ENCODE measurements at regions not wholly inside any gene's neighbourhood (a gene's known extent, or its start where the extent isn't known, plus 50 kb on each side); places are given as distances from the start of the nearest gene placed in this dataset.
"Not testable (repeated sequence)": the region's sequence is repeated elsewhere in the genome, so short reads cannot be mapped to it uniquely, and the experiment has no call there.

- H3K9me3 Mint-ChIP-seq: peaks cover 5 to 36% (median 10%) of the 10 kb centered on the region in 5 donors
- Histone ChIP-seq H3K27ac (ENCODE audit: low read depth, low read length) (no peak overlapping the region), H3K9me3 (ENCODE audit: low read length) (no peaks in the 10 kb centered on the region), H3K27me3 (ENCODE audit: insufficient read depth, low read length, poor library complexity, severe bottlenecking) (no peaks in the 10 kb centered on the region), H3K36me3 (ENCODE audit: insufficient read depth, low read length) (no peaks in the 10 kb centered on the region), H3K4me3 (ENCODE audit: low read length) (no peak overlapping the region), H3K4me1 (ENCODE audit: insufficient read depth, low read length) (no peaks in the 10 kb centered on the region)
- DNase-seq: no peak
- H3K4me1 Mint-ChIP-seq: no peaks in the 10 kb centered on the region
- H3K27ac Mint-ChIP-seq: no peak overlapping the region
- H3K27me3 Mint-ChIP-seq: no peaks in the 10 kb centered on the region
- ChIA-PET POLR2A (no interaction called here), CTCF (no interaction called here)
- H3K4me3 Mint-ChIP-seq: no peak overlapping the region
- no peaks in the 10 kb centered on the region for H3K36me3 Mint-ChIP-seq
Measured at GRCh38 chr20:55097621-55098020, 622.2 kb downstream of the DOK5 start.

- Histone ChIP-seq H3K27me3 (ENCODE audit: insufficient read depth, low read length, poor library complexity, severe bottlenecking) (no peaks in the 10 kb centered on the region), H3K4me3 (ENCODE audit: low read length) (no peak overlapping the region), H3K36me3 (ENCODE audit: insufficient read depth, low read length) (no peaks in the 10 kb centered on the region), H3K27ac (ENCODE audit: low read depth, low read length) (no peak overlapping the region), H3K9me3 (ENCODE audit: low read length) (no peaks in the 10 kb centered on the region), H3K4me1 (ENCODE audit: insufficient read depth, low read length) (no peaks in the 10 kb centered on the region)
- Mint-ChIP-seq H3K27ac (no peak overlapping the region), H3K4me3 (no peak overlapping the region), H3K27me3 (no peaks in the 10 kb centered on the region), H3K4me1 (no peaks in the 10 kb centered on the region), H3K36me3 (no peaks in the 10 kb centered on the region), H3K9me3 (peaks cover 3 to 26% (median 10%) of the 10 kb centered on the region in 5 donors)
- no peak for DNase-seq
- ChIA-PET POLR2A (no interaction called here), CTCF (no interaction called here)
Measured at GRCh38 chr20:55095745-55096400, 620.5 kb downstream of the DOK5 start.

GRCh38 chr20:55094353-55094861, 619.0 kb downstream of the DOK5 start:
- Mint-ChIP-seq H3K9me3 (peaks cover 3 to 27% (median 10%) of the 10 kb centered on the region in 5 donors), H3K4me3 (no peak overlapping the region), H3K4me1 (no peaks in the 10 kb centered on the region), H3K27ac (peak overlapping the region in 1 of 8 donors; percentile 69), H3K27me3 (no peaks in the 10 kb centered on the region), H3K36me3 (no peaks in the 10 kb centered on the region)
- Histone ChIP-seq H3K36me3 (ENCODE audit: insufficient read depth, low read length) (no peaks in the 10 kb centered on the region), H3K9me3 (ENCODE audit: low read length) (no peaks in the 10 kb centered on the region), H3K4me1 (ENCODE audit: insufficient read depth, low read length) (no peaks in the 10 kb centered on the region), H3K4me3 (ENCODE audit: low read length) (no peak overlapping the region), H3K27ac (ENCODE audit: low read depth, low read length) (no peak overlapping the region), H3K27me3 (ENCODE audit: insufficient read depth, low read length, poor library complexity, severe bottlenecking) (no peaks in the 10 kb centered on the region)
- ChIA-PET POLR2A (no interaction called here), CTCF (no interaction called here)
- no peak for DNase-seq

GRCh38 chr20:55090286-55090685, 614.9 kb downstream of the DOK5 start:
- no peaks in the 10 kb centered on the region for H3K27me3 Mint-ChIP-seq
- CTCF ChIA-PET: no interaction called here

GRCh38 chr20:55086421-55086820, 611.0 kb downstream of the DOK5 start:
- no peaks in the 10 kb centered on the region for H3K4me1 Mint-ChIP-seq
- H3K4me3 Mint-ChIP-seq: no peak overlapping the region
- DNase-seq: no peak
- ChIA-PET CTCF (no interaction called here), POLR2A (no interaction called here)
- Histone ChIP-seq H3K9me3 (ENCODE audit: low read length) (no peaks in the 10 kb centered on the region), H3K27me3 (ENCODE audit: insufficient read depth, low read length, poor library complexity, severe bottlenecking) (no peaks in the 10 kb centered on the region), H3K27ac (ENCODE audit: low read depth, low read length) (no peak overlapping the region), H3K4me1 (ENCODE audit: insufficient read depth, low read length) (no peaks in the 10 kb centered on the region), H3K36me3 (ENCODE audit: insufficient read depth, low read length) (no peaks in the 10 kb centered on the region), H3K4me3 (ENCODE audit: low read length) (no peak overlapping the region)
- H3K27me3 Mint-ChIP-seq: no peaks in the 10 kb centered on the region
- H3K9me3 Mint-ChIP-seq: peaks cover 1 to 11% (median 5%) of the 10 kb centered on the region in 5 donors
- H3K36me3 Mint-ChIP-seq: no peaks in the 10 kb centered on the region
- no peak overlapping the region for H3K27ac Mint-ChIP-seq

More at GRCh38 chr20:55090286-55090685, 614.9 kb downstream of the DOK5 start:
- DNase-seq: no peak
- no peak overlapping the region for H3K27ac Mint-ChIP-seq
- POLR2A ChIA-PET: no interaction called here
- Histone ChIP-seq H3K27ac (ENCODE audit: low read depth, low read length) (no peak overlapping the region), H3K4me3 (ENCODE audit: low read length) (no peak overlapping the region), H3K9me3 (ENCODE audit: low read length) (no peaks in the 10 kb centered on the region), H3K27me3 (ENCODE audit: insufficient read depth, low read length, poor library complexity, severe bottlenecking) (no peaks in the 10 kb centered on the region), H3K4me1 (ENCODE audit: insufficient read depth, low read length) (no peaks in the 10 kb centered on the region), H3K36me3 (ENCODE audit: insufficient read depth, low read length) (no peaks in the 10 kb centered on the region)
- peaks cover 0 to 20% (median 9%) of the 10 kb centered on the region in 5 donors for H3K9me3 Mint-ChIP-seq
- no peaks in the 10 kb centered on the region for H3K36me3 Mint-ChIP-seq
- H3K4me3 Mint-ChIP-seq: no peak overlapping the region
- H3K4me1 Mint-ChIP-seq: no peaks in the 10 kb centered on the region

GRCh38 chr20:55079917-55080316, 604.5 kb downstream of the DOK5 start:
- Mint-ChIP-seq H3K36me3 (no peaks in the 10 kb centered on the region), H3K27ac (no peak overlapping the region), H3K27me3 (no peaks in the 10 kb centered on the region), H3K4me3 (no peak overlapping the region), H3K9me3 (peaks cover 4 to 23% (median 9%) of the 10 kb centered on the region in 5 donors), H3K4me1 (no peaks in the 10 kb centered on the region)
- ChIA-PET CTCF (no interaction called here), POLR2A (no interaction called here)
- Histone ChIP-seq H3K27ac (ENCODE audit: low read depth, low read length) (no peak overlapping the region), H3K9me3 (ENCODE audit: low read length) (no peaks in the 10 kb centered on the region), H3K4me1 (ENCODE audit: insufficient read depth, low read length) (no peaks in the 10 kb centered on the region), H3K4me3 (ENCODE audit: low read length) (no peak overlapping the region), H3K27me3 (ENCODE audit: insufficient read depth, low read length, poor library complexity, severe bottlenecking) (no peaks in the 10 kb centered on the region), H3K36me3 (ENCODE audit: insufficient read depth, low read length) (no peaks in the 10 kb centered on the region)
- DNase-seq: no peak

GRCh38 chr20:55074266-55074840, 599.0 kb downstream of the DOK5 start:
- H3K4me3 Mint-ChIP-seq; CTCF ChIA-PET; H3K36me3 Mint-ChIP-seq; H3K27me3 Mint-ChIP-seq; H3K4me1 ChIP-seq (ENCODE audit: insufficient read depth, low read length); H3K4me3 ChIP-seq (ENCODE audit: low read length); H3K27me3 ChIP-seq (ENCODE audit: insufficient read depth, low read length, poor library complexity, severe bottlenecking); H3K27ac ChIP-seq (ENCODE audit: low read depth, low read length); DNase-seq; POLR2A ChIA-PET; H3K4me1 Mint-ChIP-seq; H3K9me3 ChIP-seq (ENCODE audit: low read length); H3K36me3 ChIP-seq (ENCODE audit: insufficient read depth, low read length); H3K27ac Mint-ChIP-seq: not testable (repeated sequence)
- peaks cover 5 to 15% (median 10%) of the 10 kb centered on the region in 5 donors for H3K9me3 Mint-ChIP-seq

GRCh38 chr20:55070001-55070400, 594.6 kb downstream of the DOK5 start:
- H3K27me3 Mint-ChIP-seq: peaks cover 0 to 2% of the 10 kb centered on the region in 2 donors
- no peak overlapping the region for H3K27ac ChIP-seq (ENCODE audit: low read depth, low read length)
- H3K4me3 Mint-ChIP-seq: no peak overlapping the region
- H3K9me3 Mint-ChIP-seq: peaks cover 12 to 15% (median 14%) of the 10 kb centered on the region in 5 donors
- POLR2A ChIA-PET: no interaction called here
- no peaks in the 10 kb centered on the region for H3K27me3 ChIP-seq (ENCODE audit: insufficient read depth, low read length, poor library complexity, severe bottlenecking)
- no peaks in the 10 kb centered on the region for H3K36me3 ChIP-seq (ENCODE audit: insufficient read depth, low read length)
- no peak for DNase-seq
- H3K4me1 Mint-ChIP-seq: no peaks in the 10 kb centered on the region
- CTCF ChIA-PET: no interaction called here
- H3K27ac Mint-ChIP-seq: no peak overlapping the region
- no peaks in the 10 kb centered on the region for H3K4me1 ChIP-seq (ENCODE audit: insufficient read depth, low read length)
- peaks cover 0 to 4% (median 0%) of the 10 kb centered on the region in 3 donors for H3K36me3 Mint-ChIP-seq
- H3K9me3 ChIP-seq (ENCODE audit: low read length): no peaks in the 10 kb centered on the region
- H3K4me3 ChIP-seq (ENCODE audit: low read length): no peak overlapping the region

All from CD8-positive, alpha-beta memory T cell (primary cell).